NCI-H1930 (cell line): ENCODE measurements at regions not wholly inside any gene's neighbourhood (a gene's known extent, or its start where the extent isn't known, plus 50 kb on each side); places are given as distances from the start of the nearest gene placed in this dataset.
"Not testable (repeated sequence)": the region's sequence is repeated elsewhere in the genome, so short reads cannot be mapped to it uniquely, and the experiment has no call there.

Experiments
- DNase-seq, 2 experiments: peaks; one replicate each; lab custom pipeline; 2025; lab: John Stamatoyannopoulos, UW

- DNase-seq, result no peak
Measured at GRCh38 chr9:30010691-30011090, 2373.8 kb upstream of the ACO1 start.

- DNase-seq, result no peak
Measured at GRCh38 chr9:30012622-30013021, 2371.8 kb upstream of the ACO1 start.

GRCh38 chr9:30015073-30015472 is 2369.4 kb upstream of the ACO1 start:
- DNase-seq, result no peak

GRCh38 chr9:30020161-30020560 is 2364.3 kb upstream of the ACO1 start:
- DNase-seq, result no peak

DNA sequence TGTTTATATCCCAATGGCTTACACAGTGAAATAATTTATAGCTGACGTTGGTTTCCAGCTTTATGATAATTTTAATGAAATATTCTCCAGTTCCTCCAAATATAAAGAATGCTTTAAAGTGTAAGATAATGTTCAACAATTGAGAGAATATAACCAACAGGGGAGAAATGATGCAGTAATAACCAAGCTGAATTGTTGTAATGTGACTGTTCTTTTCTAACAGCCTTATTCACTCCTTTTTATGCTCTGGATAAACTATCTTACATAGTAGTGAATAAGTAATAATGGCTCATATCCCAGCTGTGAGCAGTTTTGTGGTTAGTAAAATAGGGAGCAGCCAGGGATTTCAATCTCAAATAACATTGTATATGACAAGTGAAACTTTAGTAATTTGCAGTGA is 2348.7 kb upstream of the ACO1 start:
- DNase-seq, result no peak

DNA sequence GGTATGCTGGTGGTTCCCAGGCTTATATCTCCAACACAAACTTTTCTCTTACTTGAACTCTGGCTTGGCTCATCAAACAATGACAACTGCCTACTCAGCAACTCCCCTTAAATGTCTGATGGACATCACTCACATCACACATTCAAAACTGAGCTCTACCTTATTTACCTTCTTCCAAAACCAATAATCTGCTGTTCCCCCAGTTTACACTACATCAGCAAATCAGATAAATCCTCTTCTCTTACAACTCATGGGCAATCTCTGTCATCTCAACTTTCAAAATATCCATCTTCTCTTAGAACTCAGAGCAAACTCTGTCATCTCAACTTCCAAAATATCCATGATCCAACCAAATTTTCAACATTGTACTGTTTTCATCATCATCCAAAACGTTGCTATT is 2347.9 kb upstream of the ACO1 start:
- DNase-seq, result no peak

GRCh38 chr9:30039712-30040111 is 2344.7 kb upstream of the ACO1 start:
- DNase-seq, result no peak

GRCh38 chr9:30048396-30048795 is 2336.0 kb upstream of the ACO1 start:
- DNase-seq, result no peak

- no peak for DNase-seq
Measured at GRCh38 chr9:30058463-30058862, 2326.0 kb upstream of the ACO1 start.

DNA sequence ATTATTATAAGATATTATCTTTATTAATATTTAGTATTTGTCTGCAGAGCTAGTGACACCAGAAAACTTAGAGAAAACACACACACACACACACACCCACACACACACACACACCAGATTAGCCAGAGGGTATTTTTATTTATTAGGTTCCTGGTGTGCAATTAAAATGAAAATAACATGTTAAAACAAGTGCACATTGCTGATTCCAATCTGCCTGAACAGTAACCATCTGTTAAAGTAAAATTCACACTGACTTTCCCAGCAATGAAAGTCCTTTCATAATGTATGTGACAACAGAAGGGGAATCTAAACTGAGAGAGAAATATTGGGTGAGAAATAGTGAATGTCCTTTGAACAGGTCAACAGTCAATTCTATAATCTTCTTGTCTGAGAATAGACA is 2323.5 kb upstream of the ACO1 start:
- no peak for DNase-seq

DNA sequence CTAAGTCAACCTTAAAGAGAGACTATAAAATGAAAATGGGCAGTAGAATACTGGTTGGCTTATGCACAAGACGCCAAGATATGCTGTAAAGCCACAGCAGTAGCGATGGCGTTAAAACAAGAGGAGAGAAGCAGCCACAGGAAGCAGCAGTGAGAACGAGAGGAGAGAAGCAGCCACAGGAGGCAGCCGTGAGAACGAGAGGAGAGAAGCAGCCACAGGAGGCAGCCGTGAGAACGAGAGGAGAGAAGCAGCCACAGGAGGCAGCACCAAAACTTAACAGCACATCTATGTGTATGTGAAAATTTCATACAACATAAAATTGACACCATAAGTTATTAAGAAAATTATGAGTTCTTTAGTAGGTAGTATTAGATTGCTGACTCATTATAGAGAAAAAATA is 2318.6 kb upstream of the ACO1 start:
- DNase-seq, result no peak

GRCh38 chr9:30069236-30069635 is 2315.2 kb upstream of the ACO1 start:
- not testable (repeated sequence) for DNase-seq

GRCh38 chr9:30075022-30075421 is 2309.4 kb upstream of the ACO1 start:
- no peak for DNase-seq

DNA sequence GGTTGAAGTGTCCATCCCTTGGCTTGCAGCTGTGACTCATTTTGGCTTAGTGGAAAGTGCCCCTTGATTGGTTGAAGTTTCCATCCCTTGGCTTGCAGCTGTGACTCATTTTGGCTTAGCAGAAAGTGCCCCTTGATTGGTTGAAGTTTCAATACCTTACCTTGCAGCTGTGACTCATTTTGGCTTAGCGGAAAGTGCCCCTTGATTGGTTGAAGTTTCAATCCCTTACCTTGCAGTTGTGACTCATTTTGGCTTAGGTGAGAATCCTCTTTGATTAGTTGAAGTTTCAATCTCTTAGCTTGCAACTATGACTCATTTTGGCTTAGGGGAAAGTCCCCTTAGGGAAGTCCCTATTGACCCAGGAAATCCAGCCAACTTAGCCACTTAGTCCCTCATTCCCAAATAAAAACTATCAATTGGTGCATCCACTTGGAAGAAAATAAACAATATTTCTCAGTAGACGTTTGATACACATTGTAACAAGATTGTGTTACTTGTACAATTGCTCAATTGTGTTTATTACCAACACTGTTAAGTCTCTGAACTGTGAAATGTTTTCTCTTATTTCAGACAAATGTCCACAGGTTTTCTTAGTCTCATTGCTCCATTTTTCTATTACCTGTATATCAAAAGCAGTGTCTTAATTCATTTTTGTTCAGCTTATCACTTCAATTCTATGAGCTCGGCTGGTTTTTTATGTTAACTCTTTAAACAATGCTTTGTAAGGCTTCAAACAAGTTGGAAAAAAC is 2308.8 kb upstream of the ACO1 start:
- no peak for DNase-seq

DNA sequence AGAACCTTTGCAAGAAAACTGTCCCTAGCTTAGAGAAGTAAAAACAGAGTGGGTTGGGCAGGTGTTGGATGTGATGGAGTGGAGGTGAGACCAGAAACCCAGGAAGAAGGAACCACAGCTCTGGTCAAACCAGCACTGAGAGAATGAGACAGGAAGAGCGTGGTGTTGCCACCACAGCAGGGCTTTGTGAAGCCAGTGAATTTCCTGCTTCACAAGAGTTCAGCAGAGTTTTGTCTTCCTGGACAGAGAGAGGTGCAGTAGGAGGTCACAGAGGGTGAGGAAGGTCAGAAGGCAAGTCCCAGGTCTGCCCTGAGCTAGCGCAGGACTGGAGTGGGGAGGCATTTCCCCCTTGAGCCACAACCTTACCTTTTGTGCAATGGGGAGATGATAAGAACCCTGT is 2306.2 kb upstream of the ACO1 start:
- DNase-seq, result no peak

DNA sequence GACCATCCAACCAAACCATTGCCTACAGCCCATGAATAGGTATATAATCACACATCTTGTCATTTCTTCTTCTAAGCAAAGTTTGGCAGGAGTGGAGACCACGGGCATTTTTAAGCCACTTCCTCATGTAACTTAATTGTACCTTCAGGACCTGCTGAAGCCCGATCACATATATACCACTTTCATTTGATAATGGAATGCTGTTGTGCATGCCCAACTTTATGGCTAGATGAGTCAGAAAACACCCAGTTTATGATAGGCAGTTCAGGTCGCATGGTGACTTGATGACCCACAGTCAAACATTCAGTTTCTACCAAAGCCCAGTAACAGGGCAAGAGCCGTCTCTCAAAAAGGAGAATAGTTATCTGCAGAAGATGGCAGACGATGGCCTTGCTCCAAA is 2295.0 kb upstream of the ACO1 start:
- DNase-seq, result no peak

- DNase-seq, result no peak
Measured at GRCh38 chr9:30103647-30104394, 2280.6 kb upstream of the ACO1 start.

DNA sequence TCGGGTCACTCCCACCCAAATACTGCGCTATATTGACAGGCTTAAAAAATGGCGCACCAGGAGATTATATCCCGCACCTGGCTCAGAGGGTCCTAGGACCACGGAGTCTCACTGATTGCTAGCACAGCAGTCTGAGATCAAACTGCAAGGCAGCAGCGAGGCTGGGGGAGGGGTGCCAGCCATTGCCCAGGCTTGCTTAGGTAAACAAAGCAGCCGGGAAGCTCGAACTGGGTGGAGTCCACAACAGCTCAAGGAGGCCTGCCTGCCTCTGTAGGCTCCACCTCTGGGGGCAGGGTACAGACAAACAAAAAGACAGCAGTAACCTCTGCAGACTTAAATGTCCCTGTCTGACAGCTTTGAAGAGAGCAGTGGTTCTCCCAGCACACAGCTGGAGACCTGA is 2277.3 kb upstream of the ACO1 start:
- not testable (repeated sequence) for DNase-seq

- DNase-seq, result no peak
Measured at GRCh38 chr9:30116673-30117217, 2267.7 kb upstream of the ACO1 start.

DNA sequence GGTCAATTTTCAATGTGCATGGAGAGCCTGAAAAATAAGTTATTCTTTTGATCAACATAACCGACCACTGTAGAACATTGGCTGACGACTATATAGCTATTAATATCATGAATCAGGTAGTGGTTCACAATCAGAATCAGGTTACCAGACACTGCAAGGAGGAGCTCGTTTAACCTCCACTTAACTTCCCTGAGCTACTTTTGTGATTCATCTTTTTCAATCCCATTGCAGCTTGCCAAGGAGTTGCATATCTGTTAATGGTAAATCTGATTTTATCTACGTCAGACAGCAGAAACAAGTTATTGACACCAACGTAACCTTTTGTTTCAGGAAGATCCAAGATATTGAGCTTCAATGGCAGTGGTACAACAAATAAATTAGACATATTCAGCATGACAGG is 2263.8 kb upstream of the ACO1 start:
- DNase-seq, result no peak

- no peak for DNase-seq
Measured at GRCh38 chr9:30121611-30122010, 2262.8 kb upstream of the ACO1 start.

- DNase-seq, result peak in 1 of 2 experiments; percentile 78
Measured at GRCh38 chr9:30125881-30126280, 2258.6 kb upstream of the ACO1 start.

GRCh38 chr9:30127371-30127770 is 2257.1 kb upstream of the ACO1 start:
- DNase-seq, result no peak
